ENCODE measurements at regions not wholly inside any gene's neighbourhood (a gene's known extent, or its start where the extent isn't known, plus 50 kb on each side); places are given as distances from the start of the nearest gene placed in this dataset.
A peak's percentile ranks its signal among the peaks of the same experiment; 100 is the strongest.
"Not testable (repeated sequence)": the region's sequence is repeated elsewhere in the genome, so short reads cannot be mapped to it uniquely, and the experiment has no call there.

GRCh38 chr6:97450087-97450486 lies 167.1 kb upstream of the MMS22L start:
- DNase-seq (ENCODE audit: low read depth, low spot score) = no peak

DNA sequence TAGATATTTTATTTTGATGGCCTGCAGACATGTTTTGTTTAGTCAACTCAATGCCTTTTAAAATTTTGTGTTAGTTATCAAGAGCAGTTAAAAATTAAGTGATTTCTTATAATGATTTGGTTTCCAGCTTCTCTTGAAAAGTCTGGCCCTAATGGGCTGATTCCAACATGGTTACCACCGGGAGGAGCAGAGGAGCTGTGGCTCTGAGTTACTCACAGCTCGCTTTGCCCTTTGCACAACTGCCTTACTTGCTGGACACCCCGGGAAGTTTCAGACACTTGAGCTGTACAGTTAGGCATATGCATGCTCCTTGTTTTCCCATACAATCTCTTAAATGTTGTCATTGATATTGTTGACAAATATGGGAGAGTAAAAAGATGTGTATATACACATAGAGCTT lies 173.1 kb upstream of the MMS22L start:
- DNase-seq (ENCODE audit: low read depth, low spot score) = no peak

DNA sequence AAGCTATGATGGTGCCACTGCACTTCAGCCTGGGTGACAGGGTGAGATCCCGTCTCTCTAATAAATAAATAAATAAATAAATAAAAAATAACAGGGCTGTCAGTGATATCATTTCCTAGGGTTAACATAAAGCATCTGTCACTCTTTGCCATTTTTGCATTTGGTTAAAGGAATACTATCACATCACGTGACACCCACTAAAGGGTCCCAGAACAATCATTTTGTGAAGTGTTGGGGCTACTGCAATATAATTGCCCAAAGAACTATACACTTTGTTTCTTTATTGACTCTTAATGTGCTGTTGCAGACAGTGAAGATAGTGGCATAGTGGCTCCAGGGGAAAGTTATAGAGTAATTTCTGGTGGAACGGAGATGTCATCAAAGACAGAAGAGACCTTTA lies 176.5 kb upstream of the MMS22L start:
- DNase-seq (ENCODE audit: low read depth, low spot score) = no peak

DNA sequence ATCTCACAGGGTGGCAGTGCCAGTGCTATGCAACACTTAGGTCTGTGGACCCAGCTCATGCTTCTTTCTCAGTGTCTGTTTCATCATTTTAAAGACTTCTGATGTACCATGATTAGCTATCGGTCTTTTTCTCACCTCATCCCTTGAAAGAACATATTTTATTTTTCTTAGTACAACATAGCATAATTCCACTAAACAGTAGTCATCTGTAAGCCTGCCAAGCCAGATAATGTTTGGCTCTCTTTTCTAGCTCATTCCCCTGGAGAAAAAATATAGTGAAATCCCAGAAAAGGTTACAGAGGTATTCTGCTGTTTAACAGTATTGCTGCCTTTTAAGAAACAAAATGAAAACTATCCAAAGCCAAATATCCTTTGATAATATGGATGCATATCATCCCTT lies 177.0 kb upstream of the MMS22L start:
- no peak for DNase-seq (ENCODE audit: low read depth, low spot score)

DNA sequence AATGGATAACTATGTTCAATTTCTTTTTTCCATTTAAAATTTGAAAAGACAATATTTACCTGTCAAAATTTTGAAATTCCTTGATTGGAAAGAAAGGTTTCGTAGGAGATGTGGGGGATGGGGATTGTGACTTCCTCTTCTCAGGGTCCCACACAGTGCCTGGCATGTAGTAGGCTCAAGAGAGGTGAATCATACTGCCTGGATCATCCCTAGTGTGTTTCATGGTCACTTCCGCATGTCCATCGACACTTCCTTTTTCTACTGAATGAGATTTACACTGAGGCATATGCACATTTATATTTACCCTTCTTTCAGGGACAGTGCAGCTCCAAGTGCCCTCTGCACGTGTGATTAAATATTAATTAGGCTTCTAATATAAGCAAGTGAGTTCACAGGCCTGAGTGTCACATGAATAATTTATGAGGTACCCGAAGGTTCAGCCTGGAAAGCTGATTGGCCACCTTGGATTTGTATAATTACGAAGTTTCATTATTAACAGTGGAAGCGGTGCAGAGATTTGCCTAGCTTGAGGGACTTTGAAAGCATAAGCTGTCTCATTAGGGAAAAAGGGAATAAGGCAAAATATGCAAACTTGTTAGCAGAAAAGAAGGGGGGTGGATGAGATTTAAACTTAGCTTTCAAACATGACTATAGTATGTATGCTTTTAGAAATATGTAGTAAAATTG lies 177.5 kb upstream of the MMS22L start:
- DNase-seq (ENCODE audit: low read depth, low spot score) = no peak

- no peak for DNase-seq (ENCODE audit: low read depth, low spot score)
Observed at GRCh38 chr6:97461218-97461617, 178.2 kb upstream of the MMS22L start.

- no peak for DNase-seq (ENCODE audit: low read depth, low spot score)
Observed at GRCh38 chr6:97462031-97462430, 179.0 kb upstream of the MMS22L start.

GRCh38 chr6:97462938-97463598 lies 180.1 kb upstream of the MMS22L start:
- DNase-seq (ENCODE audit: low read depth, low spot score) = no peak

- peak; percentile 28 for DNase-seq (ENCODE audit: low read depth, low spot score)
Observed at GRCh38 chr6:97465877-97466561, 183.0 kb upstream of the MMS22L start.

DNA sequence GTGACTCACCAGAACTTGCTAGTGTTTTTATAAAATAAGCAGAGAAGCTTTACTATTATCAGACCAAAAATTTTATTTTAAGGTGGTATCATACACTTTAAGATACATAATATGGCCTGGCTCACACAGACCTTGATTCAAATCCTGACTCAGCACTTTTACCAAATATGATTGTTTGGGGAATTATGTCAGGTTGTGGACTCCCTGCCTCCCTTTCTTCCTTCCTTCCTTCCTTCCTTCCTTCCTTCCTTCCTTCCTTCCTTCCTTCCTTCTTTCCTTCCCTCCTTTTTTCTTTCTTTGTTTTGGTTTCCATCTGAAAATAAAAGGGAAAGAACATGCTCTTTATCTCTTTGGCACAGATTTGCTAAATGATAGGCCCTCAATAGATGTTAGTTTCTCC lies 186.0 kb upstream of the MMS22L start:
- no peak for DNase-seq (ENCODE audit: low read depth, low spot score)

GRCh38 chr6:97469451-97469850 lies 186.4 kb upstream of the MMS22L start:
- no peak for DNase-seq (ENCODE audit: low read depth, low spot score)

DNA sequence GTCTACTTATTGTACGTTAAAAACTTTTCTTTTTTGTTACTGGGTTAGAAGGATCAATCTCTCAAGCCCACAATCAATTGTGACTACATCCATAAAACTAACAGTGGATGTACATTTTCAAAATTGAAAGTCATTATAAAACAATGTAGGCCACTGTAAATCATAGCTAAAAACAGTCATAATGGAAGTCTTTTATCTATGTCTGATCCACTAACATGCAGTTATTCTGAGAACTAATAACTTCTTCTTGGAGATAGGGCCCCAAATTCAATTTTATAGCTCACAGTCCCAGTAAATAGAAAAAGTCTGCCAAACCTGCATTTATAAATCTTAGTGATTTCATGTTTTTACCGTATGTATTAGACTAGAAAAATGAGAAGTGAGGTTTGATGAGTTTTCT lies 187.3 kb upstream of the MMS22L start:
- no peak for DNase-seq (ENCODE audit: low read depth, low spot score)

DNA sequence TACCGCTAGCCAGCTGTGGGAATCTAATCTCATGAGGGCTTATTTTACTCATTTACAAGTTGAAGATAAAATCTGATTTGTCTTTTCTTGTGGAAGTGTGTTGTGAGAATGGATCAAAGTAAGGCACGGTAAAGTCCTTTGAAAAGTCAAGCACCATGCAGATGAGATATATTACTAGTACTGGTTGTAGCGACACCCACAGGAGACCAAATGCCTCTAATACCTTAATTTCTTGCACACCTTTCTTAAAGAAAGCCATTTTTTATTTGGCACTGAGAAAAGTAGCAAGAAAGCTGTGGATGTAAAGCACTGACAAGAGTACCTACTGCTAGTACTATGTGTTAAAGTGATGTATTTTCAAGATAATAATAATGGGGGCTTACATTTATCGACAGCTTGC lies 191.0 kb upstream of the MMS22L start:
- no peak for DNase-seq (ENCODE audit: low read depth, low spot score)

DNA sequence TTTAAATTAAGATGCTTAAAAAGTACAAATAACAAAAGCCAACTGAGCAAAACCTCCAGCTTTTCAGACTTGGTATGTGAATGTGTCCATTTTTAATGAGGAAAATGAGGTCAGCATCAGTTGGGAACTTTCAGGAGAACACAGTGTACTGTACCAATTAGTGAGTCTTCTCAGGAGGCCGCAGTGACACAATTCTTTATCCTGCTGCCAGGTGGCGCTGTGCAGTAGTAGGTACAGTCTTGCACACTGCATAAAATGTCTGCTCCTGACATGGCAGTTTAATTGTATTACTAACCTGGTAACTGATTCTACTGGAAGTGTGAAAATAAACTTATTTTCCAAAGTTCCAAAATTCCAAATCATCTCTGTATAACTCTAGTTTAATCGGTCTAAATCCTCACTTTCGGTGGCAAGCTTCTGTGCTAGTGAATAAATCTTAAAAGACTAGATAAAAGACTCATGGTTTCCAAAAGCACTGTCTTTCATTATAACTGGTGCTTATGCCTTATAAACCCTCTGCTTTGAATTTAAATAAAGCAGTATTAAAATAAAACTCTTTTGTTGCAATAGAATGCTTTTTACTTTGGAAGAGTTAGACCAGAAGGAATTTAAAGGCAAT lies 214.8 kb upstream of the MMS22L start:
- peak; percentile 37 for DNase-seq (ENCODE audit: low read depth, low spot score)

- DNase-seq (ENCODE audit: low read depth, low spot score) = no peak
Observed at GRCh38 chr6:97501853-97502252, 218.8 kb upstream of the MMS22L start.

DNA sequence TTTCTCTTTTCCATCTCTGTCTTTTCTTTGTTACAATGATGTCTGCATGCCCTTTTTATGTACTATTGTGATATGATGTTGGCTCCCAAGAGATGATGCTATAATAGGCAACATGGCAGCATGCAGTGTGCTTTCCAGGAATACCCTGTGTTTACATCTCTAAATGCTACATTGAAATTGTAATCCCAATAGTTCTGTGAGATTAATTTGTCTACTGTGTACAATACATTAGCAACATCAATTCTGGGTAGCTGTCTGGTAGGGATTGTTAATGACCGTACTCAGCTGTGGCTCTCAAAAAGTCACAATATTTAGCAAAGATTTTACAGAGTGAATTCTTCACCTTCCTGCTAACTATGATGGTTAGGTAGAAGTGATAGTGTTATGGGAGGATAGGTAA lies 225.6 kb upstream of the MMS22L start:
- no peak for DNase-seq (ENCODE audit: low read depth, low spot score)

DNA sequence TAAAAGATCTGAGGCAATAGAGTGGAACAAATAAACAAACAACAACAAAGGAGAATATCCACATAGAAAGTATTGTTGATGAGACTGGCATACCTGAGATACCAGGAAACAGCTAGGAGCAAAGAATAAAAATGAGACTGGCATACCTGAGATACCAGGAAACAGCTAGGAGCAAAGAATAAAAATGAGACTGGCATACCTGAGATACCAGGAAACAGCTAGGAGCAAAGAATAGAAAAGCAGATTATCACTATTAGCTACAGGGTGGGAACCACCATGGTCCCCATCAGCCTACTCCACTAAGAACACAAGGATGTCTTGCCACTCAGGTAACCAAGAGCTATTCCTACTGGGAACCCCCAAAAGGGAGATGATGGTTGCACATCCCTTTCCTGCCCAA lies 230.2 kb upstream of the MMS22L start:
- DNase-seq (ENCODE audit: low read depth, low spot score) = not testable (repeated sequence)

DNA sequence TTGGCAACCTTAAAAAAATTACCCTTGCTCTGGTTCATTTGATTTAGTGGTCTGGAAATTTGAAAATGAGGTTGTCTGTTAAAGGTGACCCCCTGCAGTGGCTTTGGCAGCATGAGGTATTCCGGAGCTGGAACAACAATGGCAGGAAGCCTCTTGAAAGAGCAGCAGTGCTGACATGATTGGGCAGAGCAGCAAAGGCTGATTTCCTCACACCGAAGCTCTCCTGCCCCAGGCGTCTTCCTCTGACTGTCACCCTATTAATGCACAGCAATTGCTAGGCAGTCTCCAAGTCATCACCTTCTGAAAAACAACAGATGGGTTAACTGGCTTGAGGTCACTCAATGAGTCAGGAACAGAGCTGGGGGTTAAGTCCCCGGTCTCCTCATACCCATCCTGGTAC lies 241.8 kb upstream of the MMS22L start:
- peak; percentile 96 for DNase-seq (ENCODE audit: low read depth, low spot score)

DNA sequence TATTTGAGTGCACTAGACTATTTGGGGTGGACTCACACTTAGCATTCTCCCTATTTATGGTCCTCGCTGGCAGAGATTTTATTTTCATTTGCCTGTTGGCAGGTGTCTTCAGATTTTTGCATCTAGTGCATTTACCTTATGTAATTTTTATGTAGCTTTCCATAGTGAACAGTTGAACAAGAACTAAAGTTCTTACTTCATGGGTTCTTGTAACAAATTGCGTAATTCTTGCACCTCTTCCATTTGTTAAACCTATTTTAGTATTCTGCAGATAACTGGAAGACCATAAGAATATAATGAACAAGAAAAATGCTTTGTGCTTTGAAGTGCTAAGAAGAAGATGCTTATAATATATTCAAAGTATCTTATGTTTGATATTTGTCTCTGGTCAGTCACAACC lies 252.8 kb upstream of the MMS22L start:
- no peak for DNase-seq (ENCODE audit: low read depth, low spot score)

GRCh38 chr6:97548354-97548753 lies 265.3 kb upstream of the MMS22L start:
- DNase-seq (ENCODE audit: low read depth, low spot score) = no peak

DNA sequence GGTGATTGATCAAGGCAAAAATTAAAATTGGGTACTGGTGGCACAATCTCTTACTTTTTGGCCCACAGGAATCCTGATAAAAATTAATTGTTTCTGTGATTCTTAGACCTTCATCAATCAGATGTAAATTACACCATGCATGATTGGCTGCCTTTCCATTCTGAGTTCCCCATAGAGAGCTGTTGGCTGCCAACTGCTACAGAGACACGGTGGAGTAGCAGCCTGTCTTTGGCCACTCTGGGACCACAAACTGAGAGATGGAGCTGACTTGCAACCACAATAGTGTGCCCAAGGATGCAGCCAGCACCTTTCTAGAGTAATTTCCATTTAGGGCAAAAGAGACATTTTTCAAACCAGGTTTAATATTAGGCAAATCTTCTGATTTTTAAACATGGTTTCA lies 274.3 kb upstream of the MMS22L start:
- no peak for DNase-seq (ENCODE audit: low read depth, low spot score)

DNA sequence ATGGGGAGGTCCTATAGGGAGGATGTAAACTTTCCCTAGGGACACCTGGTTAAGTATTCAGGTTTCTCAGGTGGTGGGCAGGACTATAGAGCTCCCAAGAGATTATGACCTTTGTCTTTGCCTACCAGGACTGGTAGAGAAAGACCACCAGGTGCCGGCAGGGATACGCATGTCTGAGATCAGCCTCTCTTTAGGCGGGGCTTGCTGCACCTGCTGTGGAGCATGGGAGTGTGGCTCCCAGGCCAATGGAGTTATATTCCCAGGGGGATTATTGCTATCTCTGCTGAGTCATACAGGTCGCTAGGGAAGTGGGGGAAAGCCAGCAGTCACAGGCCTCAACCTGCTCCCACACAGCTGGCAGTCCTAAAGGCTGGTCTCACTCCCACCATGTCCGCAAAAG lies 280.5 kb upstream of the MMS22L start:
- DNase-seq (ENCODE audit: low read depth, low spot score) = peak; percentile 4

GRCh38 chr6:97572943-97573342 lies 289.9 kb upstream of the MMS22L start:
- DNase-seq (ENCODE audit: low read depth, low spot score) = no peak
